GM23338 (cell line): ENCODE measurements at regions not wholly inside any gene's neighbourhood (a gene's known extent, or its start where the extent isn't known, plus 50 kb on each side); places are given as distances from the start of the nearest gene placed in this dataset.

Source experiments
- ATAC-seq: fragments of 200-7000 bp; cut with Tn5 transposase; 3 replicates; pipeline ENCODE4 v1.9.1; 2020
- DNase-seq: peaks from one replicate; pipeline ENCODE4 v3.0.0-alpha.2; 2015; ENCODE audit warnings: low spot score
- H2AFZ ChIP-seq: fragments of 200-600 bp; sonication (generic); 2 replicates; pipeline ENCODE4 v1.8.0; 2016; ENCODE audit warnings: antibody characterized with exemption, mild to moderate bottlenecking, moderate library complexity
- H3F3A ChIP-seq: fragments of 200-600 bp; sonication (generic); replicated peaks from 2 replicates; pipeline ENCODE4 v1.8.0; 2017; ENCODE audit warnings: antibody characterized with exemption, mixed run types, low read depth
- H3K27ac ChIP-seq: fragments of 200-600 bp; sonication (generic); 2 replicates; pipeline ENCODE4 v1.6.1; 2016; ENCODE audit warnings: low read depth
- H3K27me3 ChIP-seq: fragments of 200-600 bp; sonication (generic); 2 replicates; pipeline ENCODE4 v1.8.0; 2016; ENCODE audit warnings: mild to moderate bottlenecking, mixed run types, moderate library complexity; ENCODE audit not compliant: insufficient read depth
- H3K36me3 ChIP-seq: fragments of 200-600 bp; sonication (generic); 2 replicates; pipeline ENCODE4 v1.8.0; 2016; ENCODE audit warnings: mild to moderate bottlenecking; ENCODE audit not compliant: insufficient read depth
- H3K4me1 ChIP-seq: fragments of 200-600 bp; sonication (generic); 2 replicates; pipeline ENCODE4 v1.8.0; 2016; ENCODE audit warnings: mild to moderate bottlenecking, moderate library complexity; ENCODE audit not compliant: insufficient read depth
- H3K4me2 ChIP-seq: fragments of 200-600 bp; sonication (generic); 2 replicates; pipeline ENCODE4 v1.7.1; 2017; ENCODE audit warnings: mixed run types
- H3K4me3 ChIP-seq: fragments of 200-600 bp; sonication (generic); 2 replicates; pipeline ENCODE4 v1.6.1; 2016; ENCODE audit warnings: mixed run types
- H3K79me2 ChIP-seq: fragments of 200-600 bp; sonication (generic); replicated peaks from 2 replicates; pipeline ENCODE4 v1.8.0; 2017; ENCODE audit warnings: mild to moderate bottlenecking; ENCODE audit not compliant: insufficient read depth
- H3K9me2 ChIP-seq: fragments of 200-600 bp; sonication (generic); 2 replicates; pipeline ENCODE4 v1.8.0; 2017; ENCODE audit not compliant: insufficient read depth
- H4K20me1 ChIP-seq: fragments of 200-600 bp; sonication (generic); replicated peaks from 2 replicates; pipeline ENCODE4 v1.8.0; 2017; ENCODE audit warnings: mild to moderate bottlenecking; ENCODE audit not compliant: insufficient read depth
- H3K27ac Mint-ChIP-seq: 2 replicates; pipeline ENCODE4 v1.8.0; 2020; ENCODE audit warnings: inconsistent platforms, mild to moderate bottlenecking, moderate library complexity, mixed read lengths
- H3K27me3 Mint-ChIP-seq: 3 replicates; pipeline ENCODE4 v1.8.0; 2022; ENCODE audit warnings: low read depth, mild to moderate bottlenecking, moderate library complexity, mixed read lengths, inconsistent platforms; ENCODE audit not compliant: insufficient read depth, poor library complexity
- H3K36me3 Mint-ChIP-seq: 3 replicates; pipeline ENCODE4 v1.8.0; 2021; ENCODE audit warnings: low read depth, mild to moderate bottlenecking, inconsistent platforms, moderate library complexity, mixed read lengths
- H3K4me1 Mint-ChIP-seq: 3 replicates; pipeline ENCODE4 v1.8.0; 2020; ENCODE audit warnings: mild to moderate bottlenecking, inconsistent platforms, mixed read lengths
- H3K4me3 Mint-ChIP-seq: 3 replicates; pipeline ENCODE4 v1.8.0; 2021; ENCODE audit warnings: moderate library complexity, mild to moderate bottlenecking, inconsistent platforms, mixed read lengths
- H3K9me3 Mint-ChIP-seq: 3 replicates; pipeline ENCODE4 v1.8.0; 2020; ENCODE audit warnings: moderate library complexity, mild to moderate bottlenecking, inconsistent platforms, mixed read lengths
- CREB1 ChIP-seq: fragments of 250-450 bp; sonication (Bioruptor Pico); IDR thresholded peaks from 2 replicates; pipeline ENCODE4 v1.5.0; 2020; ENCODE audit warnings: low read depth, mild to moderate bottlenecking, moderate library complexity
- EZH2 ChIP-seq: fragments of 200-600 bp; sonication (generic); IDR thresholded peaks from one replicate; pipeline ENCODE4 v1.8.0; 2017; ENCODE audit warnings: antibody characterized with exemption, mild to moderate bottlenecking, low read depth; ENCODE audit not compliant: unreplicated experiment
- EZH2phosphoT487 ChIP-seq: fragments of 200-600 bp; sonication (generic); IDR thresholded peaks from one replicate; pipeline ENCODE4 v1.8.1; 2018; ENCODE audit warnings: antibody characterized with exemption; ENCODE audit not compliant: unreplicated experiment
- JUNB ChIP-seq: IDR thresholded peaks from one replicate; pipeline ENCODE4 v1.6.1; 2016; ENCODE audit warnings: antibody characterized with exemption; ENCODE audit not compliant: unreplicated experiment
- NANOG ChIP-seq: IDR thresholded peaks from 2 replicates; pipeline ENCODE4 v1.6.1; 2016; ENCODE audit warnings: antibody characterized with exemption, borderline replicate concordance
- STAT1 ChIP-seq: IDR thresholded peaks from one replicate; pipeline ENCODE4 v1.6.1; 2016; ENCODE audit warnings: antibody characterized with exemption; ENCODE audit not compliant: unreplicated experiment
- ZNF114 ChIP-seq: fragments of 250-450 bp; sonication (Bioruptor Pico); IDR thresholded peaks from 2 replicates; pipeline ENCODE4 v1.5.0; 2020; ENCODE audit warnings: mild to moderate bottlenecking, moderate library complexity
- ZNF331 ChIP-seq: fragments of 250-450 bp; sonication (Bioruptor Pico); IDR thresholded peaks from 2 replicates; pipeline ENCODE4 v1.5.0; 2020; ENCODE audit warnings: low read depth, mild to moderate bottlenecking, moderate library complexity
- TF ChIP-seq, protein P1 (sequence below): fragments of 250-450 bp; sonication (Bioruptor Pico); IDR thresholded peaks from 2 replicates; pipeline ENCODE4 v1.5.0; 2020; ENCODE audit warnings: mild to moderate bottlenecking, moderate library complexity
- TF ChIP-seq, protein P2 (sequence below): IDR thresholded peaks from 2 replicates; pipeline ENCODE4 v1.6.1; 2016; ENCODE audit warnings: antibody characterized with exemption

DNA sequence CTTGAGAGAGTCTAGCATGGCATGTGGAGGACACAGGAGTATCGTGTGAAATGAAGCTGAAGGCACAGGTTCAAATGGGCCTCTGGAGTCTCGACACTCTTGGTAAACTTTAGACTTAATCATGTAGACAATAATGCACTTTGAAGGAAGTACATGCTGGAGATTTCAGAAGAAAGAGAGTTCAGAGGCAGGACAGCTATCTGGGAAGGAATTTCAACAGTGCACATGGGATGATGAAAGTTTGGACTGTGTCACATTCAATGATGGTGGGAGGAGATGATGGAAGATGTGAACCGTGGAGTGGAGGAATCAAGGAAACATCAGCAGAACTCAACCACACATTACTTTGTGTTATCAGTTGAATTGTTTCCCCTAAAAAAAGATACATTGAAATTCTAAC is 88.6 kb upstream of the PAPPA start (continued):
- TF ChIP-seq EZH2phosphoT487 (no peak), EZH2 (no peak), STAT1 (no peak)
- TF ChIP-seq, protein P1, sequence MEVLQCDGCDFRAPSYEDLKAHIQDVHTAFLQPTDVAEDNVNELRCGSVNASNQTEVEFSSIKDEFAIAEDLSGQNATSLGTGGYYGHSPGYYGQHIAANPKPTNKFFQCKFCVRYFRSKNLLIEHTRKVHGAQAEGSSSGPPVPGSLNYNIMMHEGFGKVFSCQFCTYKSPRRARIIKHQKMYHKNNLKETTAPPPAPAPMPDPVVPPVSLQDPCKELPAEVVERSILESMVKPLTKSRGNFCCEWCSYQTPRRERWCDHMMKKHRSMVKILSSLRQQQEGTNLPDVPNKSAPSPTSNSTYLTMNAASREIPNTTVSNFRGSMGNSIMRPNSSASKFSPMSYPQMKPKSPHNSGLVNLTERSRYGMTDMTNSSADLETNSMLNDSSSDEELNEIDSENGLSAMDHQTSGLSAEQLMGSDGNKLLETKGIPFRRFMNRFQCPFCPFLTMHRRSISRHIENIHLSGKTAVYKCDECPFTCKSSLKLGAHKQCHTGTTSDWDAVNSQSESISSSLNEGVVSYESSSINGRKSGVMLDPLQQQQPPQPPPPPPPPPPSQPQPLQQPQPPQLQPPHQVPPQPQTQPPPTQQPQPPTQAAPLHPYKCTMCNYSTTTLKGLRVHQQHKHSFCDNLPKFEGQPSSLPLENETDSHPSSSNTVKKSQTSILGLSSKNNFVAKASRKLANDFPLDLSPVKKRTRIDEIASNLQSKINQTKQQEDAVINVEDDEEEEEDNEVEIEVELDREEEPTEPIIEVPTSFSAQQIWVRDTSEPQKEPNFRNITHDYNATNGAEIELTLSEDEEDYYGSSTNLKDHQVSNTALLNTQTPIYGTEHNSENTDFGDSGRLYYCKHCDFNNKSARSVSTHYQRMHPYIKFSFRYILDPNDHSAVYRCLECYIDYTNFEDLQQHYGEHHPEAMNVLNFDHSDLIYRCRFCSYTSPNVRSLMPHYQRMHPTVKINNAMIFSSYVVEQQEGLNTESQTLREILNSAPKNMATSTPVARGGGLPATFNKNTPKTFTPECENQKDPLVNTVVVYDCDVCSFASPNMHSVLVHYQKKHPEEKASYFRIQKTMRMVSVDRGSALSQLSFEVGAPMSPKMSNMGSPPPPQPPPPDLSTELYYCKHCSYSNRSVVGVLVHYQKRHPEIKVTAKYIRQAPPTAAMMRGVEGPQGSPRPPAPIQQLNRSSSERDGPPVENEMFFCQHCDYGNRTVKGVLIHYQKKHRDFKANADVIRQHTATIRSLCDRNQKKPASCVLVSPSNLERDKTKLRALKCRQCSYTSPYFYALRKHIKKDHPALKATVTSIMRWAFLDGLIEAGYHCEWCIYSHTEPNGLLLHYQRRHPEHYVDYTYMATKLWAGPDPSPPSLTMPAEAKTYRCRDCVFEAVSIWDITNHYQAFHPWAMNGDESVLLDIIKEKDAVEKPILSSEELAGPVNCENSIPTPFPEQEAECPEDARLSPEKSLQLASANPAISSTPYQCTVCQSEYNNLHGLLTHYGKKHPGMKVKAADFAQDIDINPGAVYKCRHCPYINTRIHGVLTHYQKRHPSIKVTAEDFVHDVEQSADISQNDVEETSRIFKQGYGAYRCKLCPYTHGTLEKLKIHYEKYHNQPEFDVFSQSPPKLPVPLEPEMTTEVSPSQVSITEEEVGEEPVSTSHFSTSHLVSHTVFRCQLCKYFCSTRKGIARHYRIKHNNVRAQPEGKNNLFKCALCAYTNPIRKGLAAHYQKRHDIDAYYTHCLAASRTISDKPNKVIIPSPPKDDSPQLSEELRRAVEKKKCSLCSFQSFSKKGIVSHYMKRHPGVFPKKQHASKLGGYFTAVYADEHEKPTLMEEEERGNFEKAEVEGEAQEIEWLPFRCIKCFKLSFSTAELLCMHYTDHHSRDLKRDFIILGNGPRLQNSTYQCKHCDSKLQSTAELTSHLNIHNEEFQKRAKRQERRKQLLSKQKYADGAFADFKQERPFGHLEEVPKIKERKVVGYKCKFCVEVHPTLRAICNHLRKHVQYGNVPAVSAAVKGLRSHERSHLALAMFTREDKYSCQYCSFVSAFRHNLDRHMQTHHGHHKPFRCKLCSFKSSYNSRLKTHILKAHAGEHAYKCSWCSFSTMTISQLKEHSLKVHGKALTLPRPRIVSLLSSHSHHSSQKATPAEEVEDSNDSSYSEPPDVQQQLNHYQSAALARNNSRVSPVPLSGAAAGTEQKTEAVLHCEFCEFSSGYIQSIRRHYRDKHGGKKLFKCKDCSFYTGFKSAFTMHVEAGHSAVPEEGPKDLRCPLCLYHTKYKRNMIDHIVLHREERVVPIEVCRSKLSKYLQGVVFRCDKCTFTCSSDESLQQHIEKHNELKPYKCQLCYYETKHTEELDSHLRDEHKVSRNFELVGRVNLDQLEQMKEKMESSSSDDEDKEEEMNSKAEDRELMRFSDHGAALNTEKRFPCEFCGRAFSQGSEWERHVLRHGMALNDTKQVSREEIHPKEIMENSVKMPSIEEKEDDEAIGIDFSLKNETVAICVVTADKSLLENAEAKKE (CRISPR knock-in tag): no peak

DNA sequence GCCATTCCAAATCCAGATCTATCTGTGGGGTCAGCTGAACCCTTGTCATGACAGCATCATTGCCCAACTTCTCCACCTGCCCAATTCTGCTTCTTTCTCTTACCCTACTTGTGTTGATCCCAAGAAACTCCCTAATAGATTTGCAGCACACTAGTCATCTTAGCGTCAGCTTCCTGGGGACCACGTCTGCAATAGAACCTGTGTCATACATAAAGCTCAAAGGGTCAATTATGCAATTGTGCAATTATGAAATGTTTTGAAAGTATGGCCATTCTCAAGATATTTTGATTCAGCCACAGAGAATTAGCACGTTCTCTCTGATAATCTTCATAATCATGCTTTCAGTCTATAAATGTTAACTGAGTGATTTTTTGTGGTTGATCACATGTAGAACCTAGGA is 87.4 kb upstream of the PAPPA start:
- DNase-seq: no peak
- Mint-ChIP-seq H3K4me1 (no peaks in the 10 kb centered on the region), H3K36me3 (no peaks in the 10 kb centered on the region), H3K4me3 (no peak overlapping the region), H3K27me3 (no peaks in the 10 kb centered on the region), H3K9me3 (no peaks in the 10 kb centered on the region), H3K27ac (no peak overlapping the region)
- Histone ChIP-seq H3K9me2 (no peaks in the 10 kb centered on the region), H3K79me2 (no peaks in the 10 kb centered on the region), H3K27ac (no peak overlapping the region), H3F3A (no peaks in the 10 kb centered on the region), H3K4me2 (no peak overlapping the region), H2AFZ (no peak overlapping the region), H3K4me1 (no peaks in the 10 kb centered on the region), H3K36me3 (no peaks in the 10 kb centered on the region), H3K4me3 (no peak overlapping the region), H3K27me3 (no peaks in the 10 kb centered on the region), H4K20me1 (no peaks in the 10 kb centered on the region)
- no peak for ATAC-seq
- no peak for TF ChIP-seq EZH2phosphoT487
- no peak for TF ChIP-seq ZNF114 (CRISPR knock-in tag)
- no peak for TF ChIP-seq NANOG
- no peak for TF ChIP-seq CREB1 (CRISPR knock-in tag)
- no peak for TF ChIP-seq JUNB
- no peak for TF ChIP-seq EZH2
- TF ChIP-seq ZNF331 (CRISPR knock-in tag): no peak
- TF ChIP-seq, protein P2, sequence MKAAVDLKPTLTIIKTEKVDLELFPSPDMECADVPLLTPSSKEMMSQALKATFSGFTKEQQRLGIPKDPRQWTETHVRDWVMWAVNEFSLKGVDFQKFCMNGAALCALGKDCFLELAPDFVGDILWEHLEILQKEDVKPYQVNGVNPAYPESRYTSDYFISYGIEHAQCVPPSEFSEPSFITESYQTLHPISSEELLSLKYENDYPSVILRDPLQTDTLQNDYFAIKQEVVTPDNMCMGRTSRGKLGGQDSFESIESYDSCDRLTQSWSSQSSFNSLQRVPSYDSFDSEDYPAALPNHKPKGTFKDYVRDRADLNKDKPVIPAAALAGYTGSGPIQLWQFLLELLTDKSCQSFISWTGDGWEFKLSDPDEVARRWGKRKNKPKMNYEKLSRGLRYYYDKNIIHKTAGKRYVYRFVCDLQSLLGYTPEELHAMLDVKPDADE: no peak
- TF ChIP-seq, protein P1 (CRISPR knock-in tag): no peak
